ENCODE measurements at regions not wholly inside any gene's neighbourhood (a gene's known extent, or its start where the extent isn't known, plus 50 kb on each side); places are given as distances from the start of the nearest gene placed in this dataset.

DNA sequence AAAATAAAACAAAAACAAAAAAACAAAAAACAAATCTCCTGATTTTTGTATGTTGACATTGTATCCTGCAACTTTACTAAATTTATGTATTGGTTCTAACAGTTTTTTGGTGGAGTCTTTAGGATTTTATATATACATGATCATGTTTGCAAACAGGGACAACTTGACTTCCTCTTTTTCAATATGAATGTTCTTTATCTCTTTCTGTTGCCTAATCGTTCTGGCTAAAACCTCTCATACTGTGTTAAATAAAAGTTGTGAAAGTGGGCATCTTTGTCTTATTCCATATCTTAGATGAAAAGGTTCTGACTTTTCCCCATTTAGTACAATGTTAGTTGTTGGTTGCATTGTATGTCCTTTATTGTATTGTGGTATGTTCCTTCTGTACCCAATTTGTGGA lies 261.7 kb upstream of the NOX3 start:
- Histone ChIP-seq H3K4ac (ENCODE audit: low read depth, low read length) (no peak overlapping the region), H2AK5ac (ENCODE audit: low read depth, low read length) (no peak overlapping the region), H3K56ac (ENCODE audit: extremely low read depth, insufficient read depth, low read length) (no peak overlapping the region), H3K27ac (ENCODE audit: insufficient read depth, low read length) (no peak overlapping the region), H3K9me3 (ENCODE audit: control insufficient read depth, insufficient read depth, low read length) (no peaks in the 10 kb centered on the region), H2BK20ac (ENCODE audit: low read depth, low read length) (no peak overlapping the region), H3K14ac (replicated peaks; ENCODE audit: low read depth, low read length) (no peak overlapping the region), H2BK5ac (ENCODE audit: low read depth, low read length, poor library complexity, severe bottlenecking) (no peak overlapping the region), H3K9me1 (ENCODE audit: insufficient read depth, low read length) (no peaks in the 10 kb centered on the region), H4K5ac (ENCODE audit: low read depth, low read length) (no peak overlapping the region), H3K36me3 (ENCODE audit: control insufficient read depth, insufficient read depth, low read length) (no peaks in the 10 kb centered on the region), H4K20me1 (ENCODE audit: insufficient read depth, low read length) (no peaks in the 10 kb centered on the region), H4K91ac (ENCODE audit: insufficient read depth, low read depth, low read length) (no peak overlapping the region), H3K4me1 (ENCODE audit: control insufficient read depth, insufficient read depth, low read length) (no peaks in the 10 kb centered on the region), H3K27me3 (ENCODE audit: control insufficient read depth, insufficient read depth, low read length) (no peaks in the 10 kb centered on the region), H2BK120ac (ENCODE audit: low read depth, low read length) (no peak overlapping the region), H3K9ac (ENCODE audit: low read depth, low read length) (no peak overlapping the region), H2AFZ (replicated peaks; ENCODE audit: low read length, poor library complexity) (no peak overlapping the region), H3K18ac (ENCODE audit: low read depth, low read length) (no peak overlapping the region), H4K8ac (ENCODE audit: low read depth in 2 of 2, low read length in 2 of 2) (no peak overlapping the region), H2AK9ac (replicated peaks; ENCODE audit: low read depth, low read length, poor library complexity) (no peak overlapping the region), H2BK15ac (ENCODE audit: low read depth, low read length) (no peak overlapping the region), H3K4me3 (ENCODE audit: insufficient read depth, low read depth, low read length) (no peak overlapping the region), H3K79me1 (ENCODE audit: low read depth in 1 of 2, low read length in 2 of 2) (no peaks in the 10 kb centered on the region), H3K23ac (ENCODE audit: low read depth, low read length) (no peak overlapping the region), H3K4me2 (ENCODE audit: low read depth, low read length) (no peak overlapping the region)
- BruUV-seq (replicated peaks), result no TSS peak
- DNase-seq, result no peak
- dilution Hi-C loops (cut with HindIII; ENCODE audit: low sequenced_read_pairs, unreplicated experiment), result no loop called here
- ATAC-seq (ENCODE audit: low read depth), result no peak
- intact Hi-C loops (cut with micrococcal nuclease), result no loop called here
- ChIA-PET POLR2A (ENCODE audit: unreplicated experiment) (no interaction called here), CTCF (no interaction called here)
- in situ Hi-C loops (cut with MboI; ENCODE audit: low sequenced_read_pairs), result no loop called here
- no CpG with 5 or more reads among the region's 1 CpG for WGBS, 2 experiments (ENCODE audit: extremely low coverage in 2 of 2, insufficient read length in 1 of 2)
- TF ChIP-seq, protein P1, sequence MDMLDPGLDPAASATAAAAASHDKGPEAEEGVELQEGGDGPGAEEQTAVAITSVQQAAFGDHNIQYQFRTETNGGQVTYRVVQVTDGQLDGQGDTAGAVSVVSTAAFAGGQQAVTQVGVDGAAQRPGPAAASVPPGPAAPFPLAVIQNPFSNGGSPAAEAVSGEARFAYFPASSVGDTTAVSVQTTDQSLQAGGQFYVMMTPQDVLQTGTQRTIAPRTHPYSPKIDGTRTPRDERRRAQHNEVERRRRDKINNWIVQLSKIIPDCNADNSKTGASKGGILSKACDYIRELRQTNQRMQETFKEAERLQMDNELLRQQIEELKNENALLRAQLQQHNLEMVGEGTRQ (IDR thresholded peaks at IDR 0.05; ENCODE audit: low read depth, low read length), result no peak
- TF ChIP-seq RAD21 (IDR thresholded peaks at IDR 0.05; ENCODE audit: low read length) (no peak), CEBPB (IDR thresholded peaks at IDR 0.05; ENCODE audit: low read depth, low read length) (no peak), CHD1 (IDR thresholded peaks at IDR 0.05; ENCODE audit: low read depth, low read length) (no peak), BHLHE40 (IDR thresholded peaks at IDR 0.05; ENCODE audit: low read depth, low read length) (no peak), POLR2A (IDR thresholded peaks at IDR 0.05; ENCODE audit: low read depth, low read length) (no peak), RFX5 (IDR thresholded peaks at IDR 0.05; ENCODE audit: low read depth, low read length) (no peak), FOS (IDR thresholded peaks at IDR 0.05; ENCODE audit: low read depth, low read length) (no peak), MAFK (IDR thresholded peaks at IDR 0.05; ENCODE audit: low read depth, low read length) (no peak), MXI1 (IDR thresholded peaks at IDR 0.05; ENCODE audit: borderline replicate concordance, low read depth, low read length) (no peak), MAZ (IDR thresholded peaks at IDR 0.05; ENCODE audit: borderline replicate concordance, low read depth, low read length) (no peak), NFE2L2 (IDR thresholded peaks at IDR 0.05; ENCODE audit: low read depth, low read length) (no peak), RCOR1 (IDR thresholded peaks at IDR 0.05; ENCODE audit: insufficient replicate concordance, low read length) (no peak), SMC3 (IDR thresholded peaks at IDR 0.05; ENCODE audit: low read depth, low read length) (no peak)
- TF ChIP-seq, protein P2, sequence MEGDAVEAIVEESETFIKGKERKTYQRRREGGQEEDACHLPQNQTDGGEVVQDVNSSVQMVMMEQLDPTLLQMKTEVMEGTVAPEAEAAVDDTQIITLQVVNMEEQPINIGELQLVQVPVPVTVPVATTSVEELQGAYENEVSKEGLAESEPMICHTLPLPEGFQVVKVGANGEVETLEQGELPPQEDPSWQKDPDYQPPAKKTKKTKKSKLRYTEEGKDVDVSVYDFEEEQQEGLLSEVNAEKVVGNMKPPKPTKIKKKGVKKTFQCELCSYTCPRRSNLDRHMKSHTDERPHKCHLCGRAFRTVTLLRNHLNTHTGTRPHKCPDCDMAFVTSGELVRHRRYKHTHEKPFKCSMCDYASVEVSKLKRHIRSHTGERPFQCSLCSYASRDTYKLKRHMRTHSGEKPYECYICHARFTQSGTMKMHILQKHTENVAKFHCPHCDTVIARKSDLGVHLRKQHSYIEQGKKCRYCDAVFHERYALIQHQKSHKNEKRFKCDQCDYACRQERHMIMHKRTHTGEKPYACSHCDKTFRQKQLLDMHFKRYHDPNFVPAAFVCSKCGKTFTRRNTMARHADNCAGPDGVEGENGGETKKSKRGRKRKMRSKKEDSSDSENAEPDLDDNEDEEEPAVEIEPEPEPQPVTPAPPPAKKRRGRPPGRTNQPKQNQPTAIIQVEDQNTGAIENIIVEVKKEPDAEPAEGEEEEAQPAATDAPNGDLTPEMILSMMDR (conservative IDR thresholded peaks at IDR 0.05; ENCODE audit: low read depth, low read length), result no peak
- TF ChIP-seq, protein P3, sequence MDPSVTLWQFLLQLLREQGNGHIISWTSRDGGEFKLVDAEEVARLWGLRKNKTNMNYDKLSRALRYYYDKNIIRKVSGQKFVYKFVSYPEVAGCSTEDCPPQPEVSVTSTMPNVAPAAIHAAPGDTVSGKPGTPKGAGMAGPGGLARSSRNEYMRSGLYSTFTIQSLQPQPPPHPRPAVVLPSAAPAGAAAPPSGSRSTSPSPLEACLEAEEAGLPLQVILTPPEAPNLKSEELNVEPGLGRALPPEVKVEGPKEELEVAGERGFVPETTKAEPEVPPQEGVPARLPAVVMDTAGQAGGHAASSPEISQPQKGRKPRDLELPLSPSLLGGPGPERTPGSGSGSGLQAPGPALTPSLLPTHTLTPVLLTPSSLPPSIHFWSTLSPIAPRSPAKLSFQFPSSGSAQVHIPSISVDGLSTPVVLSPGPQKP (IDR thresholded peaks at IDR 0.05; ENCODE audit: borderline replicate concordance, low read depth, low read length), result no peak
